ENCODE measurements at regions not wholly inside any gene's neighbourhood (a gene's known extent, or its start where the extent isn't known, plus 50 kb on each side); places are given as distances from the start of the nearest gene placed in this dataset.
A peak's percentile ranks its signal among the peaks of the same experiment; 100 is the strongest.
"Not testable (repeated sequence)": the region's sequence is repeated elsewhere in the genome, so short reads cannot be mapped to it uniquely, and the experiment has no call there.

DNA sequence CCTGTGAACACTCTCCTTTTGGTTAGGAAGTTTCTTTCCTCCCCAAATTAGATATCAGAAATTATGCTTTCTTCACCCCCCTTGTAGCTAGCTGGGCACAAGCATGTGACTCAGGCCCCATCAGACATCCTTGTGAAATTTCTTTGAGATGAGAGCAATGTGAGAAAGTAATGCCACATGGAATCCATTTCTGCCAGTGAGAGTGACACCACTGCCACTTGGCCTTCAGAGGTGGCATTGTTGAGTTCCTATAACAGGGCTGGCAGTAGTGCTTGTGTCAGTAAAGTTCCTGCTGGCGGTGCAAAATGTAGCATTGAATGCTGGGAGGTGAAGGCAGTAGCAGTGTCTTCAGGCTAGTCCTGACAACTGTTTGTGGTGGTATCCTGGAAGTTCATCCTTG is 80.7 kb upstream of the ZNF280D start:
- intact Hi-C loops (cut with DNase I), result no loop called here

DNA sequence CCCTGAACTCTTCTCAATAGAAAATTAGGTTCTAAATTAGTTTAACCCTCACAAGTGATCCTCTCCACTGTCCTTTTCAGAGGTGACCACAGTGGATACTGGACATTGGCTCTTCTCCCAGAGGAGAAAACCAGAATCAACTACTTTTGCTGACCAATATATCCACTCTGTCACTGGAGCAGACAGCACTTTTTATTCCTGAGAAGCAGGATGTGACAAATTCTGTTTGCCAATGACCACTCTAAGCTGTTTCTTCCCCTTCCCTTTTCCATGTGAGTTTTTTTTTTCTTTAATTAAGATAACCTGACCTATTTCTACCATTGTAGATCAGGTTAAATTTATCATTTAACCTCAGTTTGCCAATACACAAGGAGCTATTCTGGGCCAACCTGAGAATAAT is 79.7 kb upstream of the ZNF280D start:
- no peak for DNase-seq
- intact Hi-C loops (cut with DNase I), result no loop called here
- no peak for ATAC-seq (ENCODE audit: poor library complexity)

More for the DNA sequence above, 80.7 kb upstream of the ZNF280D start:
- DNase-seq, result no peak
- ATAC-seq (ENCODE audit: poor library complexity), result peak; percentile 65

GRCh38 chr15:56812221-56812620 is 78.9 kb upstream of the ZNF280D start:
- intact Hi-C loops (cut with DNase I), result no loop called here
- ATAC-seq (ENCODE audit: poor library complexity) (peak; percentile 37), DNase-seq (no peak)

DNA sequence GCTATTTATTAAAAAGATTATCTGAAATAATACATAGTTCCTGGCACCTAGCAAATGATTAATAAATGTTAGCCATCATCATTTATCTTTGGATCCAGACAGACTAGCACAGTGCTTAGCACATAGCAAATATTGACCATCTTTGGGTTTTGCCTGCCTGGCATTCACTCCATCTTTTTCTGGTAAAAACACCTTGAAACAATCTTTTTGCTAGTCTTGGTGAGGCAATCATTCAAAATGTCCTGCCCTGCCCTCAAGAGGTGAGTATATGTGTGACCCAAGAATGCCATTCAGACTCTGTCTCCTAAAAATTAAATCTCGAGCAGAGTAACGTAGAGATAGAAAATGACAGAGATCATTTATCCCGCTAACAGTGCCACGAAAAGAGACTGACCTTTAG is 78.3 kb upstream of the ZNF280D start:
- ATAC-seq (ENCODE audit: poor library complexity) (no peak), DNase-seq (no peak)
- intact Hi-C loops (cut with DNase I), result no loop called here

DNA sequence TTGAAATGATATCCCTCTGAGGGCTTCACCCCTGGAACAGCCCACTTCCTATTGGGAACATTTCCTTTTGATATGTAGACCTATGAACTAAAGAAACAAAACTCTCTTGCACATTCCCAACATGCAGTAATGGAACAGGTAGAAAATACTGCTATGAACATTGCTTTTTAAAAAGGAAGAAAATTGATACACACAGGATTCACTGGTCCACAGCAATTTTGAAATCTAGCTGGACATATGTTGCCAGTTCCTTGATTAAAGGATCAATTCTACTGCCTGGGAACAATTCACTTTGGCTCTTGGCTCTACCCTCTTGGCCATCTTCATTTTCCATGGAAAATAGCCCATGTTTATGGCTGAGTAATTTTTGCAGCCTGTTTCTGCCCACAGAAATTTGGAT is 74.9 kb upstream of the ZNF280D start:
- no peak for ATAC-seq (ENCODE audit: poor library complexity)
- DNase-seq, result no peak
- intact Hi-C loops (cut with DNase I), result no loop called here

- no peak for ATAC-seq (ENCODE audit: poor library complexity)
Measured at GRCh38 chr15:56806148-56806536, 72.8 kb upstream of the ZNF280D start.

GRCh38 chr15:56805466-56806147 is 72.3 kb upstream of the ZNF280D start:
- ATAC-seq (ENCODE audit: poor library complexity) (peak; percentile 73), DNase-seq (no peak)
- intact Hi-C loops (cut with DNase I), result no loop called here

More at GRCh38 chr15:56806148-56806536, 72.8 kb upstream of the ZNF280D start:
- DNase-seq, result no peak
- intact Hi-C loops (cut with DNase I), result no loop called here

GRCh38 chr15:56804938-56805337 is 71.6 kb upstream of the ZNF280D start:
- no peak for ATAC-seq (ENCODE audit: poor library complexity)
- DNase-seq, result no peak
- intact Hi-C loops (cut with DNase I), result no loop called here

DNA sequence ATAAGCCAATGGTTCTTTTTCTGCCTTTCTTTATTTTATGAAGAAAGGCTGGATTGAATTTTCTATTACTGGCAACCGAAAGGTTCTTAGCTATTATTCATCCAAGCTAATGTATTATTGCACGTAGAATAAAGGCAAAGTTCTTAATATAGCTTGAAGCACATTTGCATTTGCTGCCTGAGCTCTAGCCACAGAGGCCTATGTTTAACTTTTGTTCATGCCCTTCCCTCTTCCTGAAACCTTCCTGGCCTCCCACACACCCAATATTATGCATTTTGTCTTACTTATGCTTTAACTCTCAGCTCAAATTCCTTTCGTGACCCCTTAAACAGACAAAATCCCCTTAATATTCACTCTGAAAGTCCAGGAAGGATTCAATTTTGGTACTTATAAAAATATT is 71.0 kb upstream of the ZNF280D start:
- DNase-seq (no peak), ATAC-seq (ENCODE audit: poor library complexity) (no peak)
- intact Hi-C loops (cut with DNase I), result no loop called here

DNA sequence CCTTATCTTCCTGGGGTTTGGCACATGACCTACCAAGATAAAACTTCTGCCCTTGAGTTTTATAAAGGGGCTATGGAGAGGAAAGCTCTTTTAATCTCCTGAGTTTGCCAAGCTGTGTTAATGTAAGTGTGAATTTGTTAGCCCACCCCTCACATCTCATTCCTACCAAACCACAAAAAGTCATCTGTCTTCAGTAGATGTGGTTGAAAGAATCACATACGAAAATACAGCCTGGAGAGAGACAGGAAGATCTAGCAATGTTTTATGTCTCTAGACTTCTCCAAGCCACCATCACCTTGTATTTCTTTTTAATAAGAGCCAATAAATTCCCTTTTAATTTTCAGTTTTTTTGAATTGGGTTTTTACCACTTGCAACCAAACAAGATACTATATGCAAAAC is 68.9 kb upstream of the ZNF280D start:
- ATAC-seq (ENCODE audit: poor library complexity) (no peak), DNase-seq (no peak)
- intact Hi-C loops (cut with DNase I), result no loop called here

DNA sequence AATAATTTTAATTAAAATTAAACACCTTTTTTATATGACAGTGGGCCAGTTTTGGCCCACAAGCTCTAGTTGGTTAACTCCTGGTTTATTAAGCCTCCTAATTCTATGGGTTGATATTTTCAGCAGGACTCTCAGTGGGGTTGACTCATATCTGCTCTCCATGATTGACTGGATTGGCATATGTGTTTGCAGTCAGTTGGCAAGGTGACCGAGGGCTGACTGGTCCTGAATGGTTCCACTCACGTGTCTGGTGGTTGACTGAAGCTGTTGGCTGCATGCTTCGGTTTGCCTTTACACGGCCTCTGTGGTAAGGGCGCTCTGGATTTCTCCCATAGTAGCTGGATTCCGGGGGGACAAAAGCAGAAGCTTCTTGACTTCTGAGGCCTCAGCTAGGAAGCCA is 65.3 kb upstream of the ZNF280D start:
- no peak for DNase-seq
- intact Hi-C loops (cut with DNase I), result no loop called here
- ATAC-seq (ENCODE audit: poor library complexity), result no peak

- no peak for ATAC-seq (ENCODE audit: poor library complexity)
- intact Hi-C loops (cut with DNase I), result no loop called here
- no peak for DNase-seq
Measured at GRCh38 chr15:56797720-56798275, 64.5 kb upstream of the ZNF280D start.

DNA sequence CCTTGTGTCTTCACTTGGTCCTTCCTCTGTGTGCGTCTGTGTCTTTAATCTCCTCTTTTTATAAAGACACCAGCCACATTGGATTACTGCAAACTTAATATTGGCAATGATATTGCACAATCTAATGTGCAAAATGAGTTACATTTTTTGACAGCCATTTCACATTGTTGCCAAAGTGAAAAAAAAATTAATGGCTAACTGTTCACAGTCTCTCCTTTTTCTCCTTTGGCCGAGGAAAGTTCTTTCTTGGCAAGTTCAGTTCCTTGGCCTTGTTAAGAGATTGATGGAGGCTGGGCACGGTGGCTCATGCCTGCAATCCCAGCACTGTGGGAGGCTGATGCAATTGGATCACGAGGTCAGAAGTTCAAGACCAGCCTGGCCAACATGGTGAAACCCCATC is 62.2 kb upstream of the ZNF280D start:
- ATAC-seq (ENCODE audit: poor library complexity) (peak; percentile 55), DNase-seq (peak; percentile 44)
- intact Hi-C loops (cut with DNase I), result no loop called here

- intact Hi-C loops (cut with DNase I), result no loop called here
- ATAC-seq (ENCODE audit: poor library complexity), result no peak
- DNase-seq, result no peak
Measured at GRCh38 chr15:56794553-56795329, 61.4 kb upstream of the ZNF280D start.

GRCh38 chr15:56794165-56794552 is 60.9 kb upstream of the ZNF280D start:
- DNase-seq, result no peak
- intact Hi-C loops (cut with DNase I), result no loop called here
- ATAC-seq (ENCODE audit: poor library complexity), result peak; percentile 84

DNA sequence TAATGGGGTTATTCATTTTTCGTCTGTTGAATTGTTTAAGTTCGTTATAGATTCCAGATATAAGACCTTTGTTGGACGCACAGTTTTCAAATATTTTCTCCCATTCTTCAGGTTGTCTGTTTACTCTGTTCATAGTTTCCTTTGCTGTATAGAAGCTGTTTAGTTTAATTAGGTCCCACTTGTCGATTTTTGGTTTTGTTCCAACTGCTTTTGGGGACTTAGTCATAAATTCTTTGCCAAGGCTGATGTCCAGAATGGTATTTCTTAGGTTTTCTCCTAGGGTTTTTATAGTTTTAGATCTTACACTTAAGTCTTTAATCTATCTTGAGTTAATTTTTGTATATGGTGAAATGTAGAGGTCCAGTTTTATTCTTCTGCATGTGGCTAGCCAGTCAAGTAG is 58.9 kb upstream of the ZNF280D start:
- ATAC-seq (ENCODE audit: poor library complexity) (no peak), DNase-seq (no peak)
- intact Hi-C loops (cut with DNase I), result no loop called here

DNA sequence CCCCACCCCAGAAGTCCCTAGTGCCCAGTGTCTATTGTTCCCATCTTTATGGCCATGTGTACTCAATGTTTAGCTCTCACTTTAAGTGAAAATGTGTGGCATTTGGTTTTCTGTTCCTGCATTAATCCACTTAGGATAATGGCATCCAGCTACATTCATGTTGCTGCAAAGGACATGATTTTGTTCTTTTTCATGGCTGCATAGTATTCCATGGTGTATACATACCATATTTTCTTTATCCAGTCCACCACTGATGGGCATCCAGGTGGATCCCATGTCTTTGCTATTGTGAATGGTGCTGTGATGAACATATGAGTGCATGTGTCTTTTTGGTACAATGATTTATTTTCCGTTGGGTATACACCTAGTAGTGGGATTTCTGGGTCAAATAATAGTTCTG is 58.2 kb upstream of the ZNF280D start:
- ATAC-seq (ENCODE audit: poor library complexity); intact Hi-C loops (cut with DNase I); DNase-seq: not testable (repeated sequence)

GRCh38 chr15:56788359-56788758 is 55.0 kb upstream of the ZNF280D start:
- intact Hi-C loops (cut with DNase I), result no loop called here
- ATAC-seq (ENCODE audit: poor library complexity) (no peak), DNase-seq (no peak)

DNA sequence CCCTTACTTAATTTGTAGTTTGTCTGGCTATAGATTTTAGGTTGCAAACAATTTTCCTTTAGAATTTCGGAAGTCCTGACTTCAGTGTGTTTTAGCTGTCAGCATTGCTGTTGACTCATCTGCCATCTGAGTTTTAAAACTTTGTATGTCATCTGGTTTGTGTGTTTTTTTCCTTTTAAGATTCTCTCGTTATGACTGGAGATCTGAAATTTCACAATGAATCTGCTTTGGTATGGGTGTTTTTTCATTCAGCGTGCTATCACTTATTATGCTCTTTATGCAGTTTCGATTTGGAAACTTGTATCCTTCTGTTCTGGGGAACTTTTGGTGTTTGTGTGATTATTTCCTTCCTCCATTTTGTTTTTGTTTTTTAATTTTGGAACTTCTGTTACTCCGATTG is 53.7 kb upstream of the ZNF280D start:
- no peak for ATAC-seq (ENCODE audit: poor library complexity)
- no peak for DNase-seq
- intact Hi-C loops (cut with DNase I), result no loop called here

Data from Right ventricle myocardium superior (tissue), 1 donor.